GM18502 (cell line): ENCODE measurements at regions not wholly inside any gene's neighbourhood (a gene's known extent, or its start where the extent isn't known, plus 50 kb on each side); places are given as distances from the start of the nearest gene placed in this dataset.
"Not testable (repeated sequence)": the region's sequence is repeated elsewhere in the genome, so short reads cannot be mapped to it uniquely, and the experiment has no call there.

ENCODE experiments used
- ATAC-seq: cut with Tn5 transposase; IDR thresholded peaks from one replicate; pipeline ENCODE4 v1.9.1; 2021; ENCODE audit warnings: mild to moderate bottlenecking; ENCODE audit not compliant: unreplicated experiment, poor library complexity

DNA sequence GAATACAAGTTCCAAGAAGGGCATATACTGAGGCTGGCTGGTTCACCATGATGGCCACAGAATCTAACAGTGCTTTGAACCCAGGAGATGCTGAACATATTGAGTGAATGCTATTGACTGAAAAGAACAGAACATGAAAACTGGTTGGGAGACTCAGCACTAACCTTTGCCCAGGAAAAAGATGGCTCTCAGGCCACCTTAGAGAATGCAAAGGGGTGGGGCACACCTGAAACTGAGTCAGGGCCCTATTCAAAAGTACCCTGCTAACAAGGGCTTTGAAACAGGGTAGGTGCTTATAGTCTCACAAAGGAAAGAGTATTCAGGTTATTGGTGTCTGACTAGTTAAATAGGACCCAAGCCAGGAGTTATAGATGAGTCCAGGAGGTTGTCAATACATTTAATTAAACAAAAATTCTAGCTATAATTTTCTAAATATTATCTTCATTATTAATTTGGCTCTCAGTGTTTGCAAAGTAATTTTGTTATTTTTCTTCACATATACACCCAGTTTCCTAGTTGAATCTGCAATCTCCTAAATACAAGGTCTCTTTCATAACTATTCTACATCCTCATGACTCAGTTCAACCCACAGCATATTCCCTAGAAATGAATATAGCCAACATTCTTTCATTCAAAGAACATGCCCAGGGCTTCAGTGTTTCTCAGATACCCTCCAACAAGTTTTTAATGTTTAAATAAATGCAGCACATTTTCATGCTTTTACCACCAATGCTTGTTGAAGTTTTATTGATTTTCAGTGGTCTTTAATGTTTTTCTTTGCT, 144.2 kb upstream of the RAPGEF2 start:
- ATAC-seq, result no peak

DNA sequence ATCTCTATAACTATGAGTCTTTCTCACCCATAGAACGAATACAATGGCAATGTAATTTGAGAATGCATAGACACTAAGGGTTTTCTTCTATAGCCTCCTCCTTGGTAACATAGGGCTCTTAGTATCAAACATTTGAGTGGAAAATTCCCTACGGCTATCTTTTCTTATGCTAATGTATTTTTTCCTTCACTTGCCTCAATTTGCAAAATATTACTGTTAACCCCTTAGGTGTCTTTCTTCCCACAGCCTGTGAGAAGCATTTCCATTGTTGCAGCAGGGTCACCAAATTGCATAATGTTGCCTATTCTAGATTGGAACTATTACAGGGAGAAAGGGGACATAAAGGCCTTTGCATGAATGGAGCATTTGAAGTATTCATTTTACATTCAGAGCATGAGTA, 140.5 kb upstream of the RAPGEF2 start:
- no peak for ATAC-seq

DNA sequence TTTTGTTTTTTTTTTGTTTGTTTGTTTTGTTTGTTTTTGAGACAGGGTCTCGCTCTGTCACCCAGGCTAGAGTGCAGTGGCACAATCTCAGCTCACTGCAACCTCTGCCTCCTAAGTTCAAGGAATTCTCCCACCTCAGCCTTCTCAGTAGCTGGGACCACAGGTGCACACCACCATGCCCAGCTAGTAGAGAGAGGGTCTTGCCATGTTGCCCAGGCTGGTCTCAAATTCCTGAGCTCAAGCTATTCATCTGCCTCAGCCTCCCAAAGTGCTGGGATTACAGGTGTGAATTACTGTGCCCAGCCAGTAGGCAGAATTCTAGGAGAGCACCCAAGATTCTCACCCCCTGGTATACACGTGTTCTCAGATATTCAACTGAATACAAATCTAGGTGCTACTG, 139.6 kb upstream of the RAPGEF2 start:
- not testable (repeated sequence) for ATAC-seq

DNA sequence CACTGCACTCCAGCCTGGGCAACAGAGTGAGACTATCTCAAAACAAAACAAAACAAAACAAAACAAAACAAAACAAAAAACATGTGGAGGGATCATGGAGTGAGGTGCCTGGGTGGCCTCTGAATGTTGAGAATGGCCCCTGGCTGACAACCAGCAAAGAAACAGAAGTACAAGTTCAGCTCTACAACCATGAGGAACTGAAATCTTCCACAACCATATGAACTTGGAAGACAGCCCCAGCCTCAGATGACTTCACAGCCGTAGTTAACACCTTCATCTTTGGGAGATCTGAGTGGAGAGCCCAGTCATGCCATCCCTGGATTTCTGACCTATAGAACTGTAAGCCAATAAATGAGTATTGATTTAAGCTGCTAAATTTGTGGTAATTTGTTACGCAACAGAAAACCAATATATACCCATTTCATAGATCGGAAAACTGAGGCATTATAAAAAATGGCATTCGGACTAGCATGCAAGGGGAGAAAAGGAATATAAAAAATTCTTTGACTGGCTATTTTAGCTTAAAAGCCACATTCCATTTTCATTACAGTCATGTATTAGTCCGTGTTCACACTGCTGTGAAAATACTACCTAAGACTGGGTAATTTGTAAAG, 138.7 kb upstream of the RAPGEF2 start:
- ATAC-seq, result no peak

DNA sequence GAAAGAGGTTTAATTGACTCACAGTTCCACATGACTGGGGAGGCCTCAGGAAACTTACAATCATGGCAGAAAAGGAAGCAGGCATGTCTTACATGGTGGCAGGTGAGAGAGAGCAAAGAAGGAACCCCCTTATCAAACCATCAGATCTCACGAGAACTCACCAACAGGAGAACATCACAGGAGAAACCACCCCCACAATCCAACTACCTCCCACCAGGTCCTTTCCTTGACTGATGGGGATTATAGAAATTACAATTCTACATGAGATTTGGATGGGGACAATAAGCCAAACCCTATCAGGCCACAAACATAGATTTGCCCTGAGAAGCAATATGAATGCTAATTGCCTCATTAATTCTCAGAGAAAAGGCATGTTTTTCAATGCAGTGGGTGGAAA, 138.2 kb upstream of the RAPGEF2 start:
- no peak for ATAC-seq

DNA sequence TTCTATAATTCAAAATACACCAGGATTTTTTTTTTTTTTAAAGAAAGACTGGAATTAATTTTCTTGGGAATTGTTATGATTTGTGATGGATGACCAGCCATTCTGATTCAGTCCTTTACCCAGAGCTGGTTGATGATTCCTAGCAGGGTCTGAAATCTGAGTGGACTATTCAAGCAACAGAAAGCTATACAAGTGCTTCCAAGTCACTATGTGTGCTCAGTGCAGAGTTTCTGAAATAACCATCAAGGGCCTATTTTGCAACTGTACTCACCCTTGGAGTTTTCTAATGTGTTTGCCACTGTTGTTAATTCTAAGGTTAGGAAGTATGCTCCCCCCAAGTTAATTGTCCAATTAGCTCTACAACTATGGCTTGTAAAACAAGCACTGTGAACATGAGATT, 137.7 kb upstream of the RAPGEF2 start:
- no peak for ATAC-seq

DNA sequence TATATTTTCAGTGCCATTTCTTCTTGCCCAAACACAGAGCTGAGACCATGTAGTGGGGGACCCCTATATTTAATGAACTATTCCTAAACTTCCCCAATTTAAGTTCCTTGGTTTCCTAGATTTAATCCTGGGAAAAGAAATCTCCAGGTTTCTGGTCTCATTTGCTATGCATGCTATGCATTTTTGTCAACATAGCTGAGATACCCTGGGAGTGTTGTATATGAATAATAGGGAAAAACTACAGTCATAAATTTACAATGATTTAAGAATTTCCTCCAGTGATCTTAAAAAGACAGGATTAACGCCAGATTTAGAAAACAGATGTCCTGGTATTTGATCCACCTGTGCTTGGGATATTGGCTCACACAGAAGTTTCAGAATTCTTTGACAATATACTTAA, 136.8 kb upstream of the RAPGEF2 start:
- ATAC-seq, result no peak

DNA sequence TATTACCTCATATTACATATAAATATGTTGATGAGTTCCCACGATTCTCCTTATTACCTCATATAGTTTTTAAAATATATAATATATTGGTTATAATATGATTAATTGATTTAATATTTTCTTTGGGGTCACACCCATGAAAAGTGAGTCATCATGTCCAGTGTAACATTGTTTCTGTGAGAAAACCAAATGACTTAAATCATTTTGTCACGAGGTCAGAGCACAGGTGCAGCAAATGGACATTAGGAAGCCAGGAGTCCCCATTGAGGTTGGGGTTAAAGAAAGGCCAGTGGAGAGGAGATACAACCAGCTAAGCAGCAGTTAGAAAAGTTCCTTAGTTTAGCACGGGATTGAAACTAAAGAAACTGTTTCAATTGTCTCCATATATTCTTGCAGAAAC, 133.9 kb upstream of the RAPGEF2 start:
- ATAC-seq, result no peak

DNA sequence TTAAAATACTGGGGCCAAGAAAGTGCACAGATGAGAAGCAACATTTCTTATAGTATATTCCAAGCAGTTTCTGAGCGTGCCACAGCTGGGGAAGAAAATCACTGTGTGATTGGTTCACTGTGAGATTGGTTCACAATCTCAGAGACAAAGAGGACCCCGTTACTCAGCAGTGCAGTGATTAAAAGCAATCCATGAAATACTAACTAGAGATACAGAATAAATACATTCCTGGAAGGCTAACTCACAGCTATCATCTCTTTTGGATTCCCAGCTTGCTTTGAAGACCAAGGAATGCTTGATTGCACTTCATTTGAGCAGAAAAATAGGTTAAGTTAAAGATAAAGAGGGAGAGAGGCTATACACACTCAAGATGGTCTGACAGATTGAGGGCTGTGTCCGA, 132.1 kb upstream of the RAPGEF2 start:
- no peak for ATAC-seq

DNA sequence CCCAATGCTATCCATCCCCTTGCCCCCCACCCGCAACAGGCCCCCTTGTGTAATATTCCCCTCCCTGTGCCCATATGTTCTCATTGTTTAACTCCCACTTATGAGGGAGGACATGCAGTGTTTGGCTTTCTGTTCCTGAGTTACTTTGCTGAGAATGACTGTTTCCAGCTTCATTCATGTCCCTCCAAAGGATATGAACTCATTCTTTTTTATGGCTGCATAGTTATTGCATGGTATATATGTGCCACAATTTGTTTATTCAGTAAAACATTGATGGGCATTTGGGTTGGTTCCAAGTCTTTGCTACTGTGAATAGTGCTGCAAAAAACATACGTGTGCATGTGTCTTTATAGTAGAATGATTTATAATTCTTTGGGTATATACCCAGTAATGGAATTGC, 128.4 kb upstream of the RAPGEF2 start:
- not testable (repeated sequence) for ATAC-seq

DNA sequence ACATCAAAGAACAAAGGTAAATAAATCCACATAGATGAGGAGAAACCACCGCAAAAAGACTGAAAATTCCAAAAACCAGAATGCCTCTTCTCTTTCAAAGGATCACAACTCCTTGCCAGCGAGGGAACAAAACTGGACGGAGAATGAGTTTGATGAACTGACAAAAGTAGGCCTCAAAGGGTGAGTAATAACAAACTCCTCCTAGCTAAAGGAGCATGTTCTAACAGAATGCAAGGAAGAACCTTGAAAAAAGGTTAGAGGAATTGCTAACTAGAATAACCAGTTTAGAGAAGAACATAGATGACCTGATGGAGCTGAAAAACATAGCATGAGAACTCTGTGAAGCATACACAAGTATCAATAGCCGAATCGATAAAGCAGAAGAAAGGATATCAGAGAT, 122.2 kb upstream of the RAPGEF2 start:
- not testable (repeated sequence) for ATAC-seq

DNA sequence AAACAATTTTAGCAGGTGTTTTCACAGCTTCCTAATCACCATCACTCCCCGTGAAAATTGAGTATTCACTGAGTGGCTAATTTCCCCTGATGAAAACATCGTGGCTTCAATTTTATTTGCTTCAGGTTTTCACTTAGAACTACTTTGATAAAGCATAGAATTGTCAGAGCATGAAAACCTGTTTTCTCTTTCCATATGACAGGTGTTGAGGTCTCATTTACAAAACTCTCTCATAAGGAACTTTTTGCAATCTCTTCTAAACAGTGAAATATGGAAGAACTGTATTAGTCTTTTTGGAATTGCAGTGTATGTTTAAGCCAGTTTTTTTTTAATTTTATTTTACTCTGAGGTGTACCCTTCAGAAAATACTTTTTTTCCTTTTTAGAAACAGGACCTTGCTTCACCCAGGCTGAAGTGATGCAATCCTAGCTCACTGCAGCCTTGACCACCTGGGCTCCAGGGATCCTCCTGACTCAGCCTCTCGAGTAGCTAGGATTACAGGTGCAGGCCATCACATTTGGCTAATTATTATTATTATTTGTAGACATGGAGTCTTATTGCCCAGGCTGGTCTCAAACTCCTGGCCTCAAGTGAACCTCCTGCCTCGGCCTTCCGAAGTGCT, 111.2 kb upstream of the RAPGEF2 start:
- no peak for ATAC-seq

DNA sequence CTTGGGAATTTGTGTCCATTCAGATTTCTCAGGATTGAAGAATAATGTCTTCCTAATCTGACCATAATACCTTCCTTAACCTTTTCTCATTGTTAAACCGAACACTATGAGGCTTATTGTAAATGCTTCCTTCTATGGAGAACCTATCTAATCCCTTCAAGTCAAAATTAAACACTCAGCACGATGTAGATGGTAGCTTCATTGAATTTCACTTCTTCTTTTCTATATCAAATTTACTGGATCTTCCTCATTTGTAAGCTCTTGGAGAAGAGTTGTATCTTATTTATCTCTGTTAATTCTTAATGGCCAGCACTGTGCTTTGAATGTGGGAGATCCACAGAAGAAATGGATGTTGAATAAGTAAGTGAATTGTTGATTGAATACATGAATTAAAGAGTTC, 109.0 kb upstream of the RAPGEF2 start:
- ATAC-seq, result no peak

DNA sequence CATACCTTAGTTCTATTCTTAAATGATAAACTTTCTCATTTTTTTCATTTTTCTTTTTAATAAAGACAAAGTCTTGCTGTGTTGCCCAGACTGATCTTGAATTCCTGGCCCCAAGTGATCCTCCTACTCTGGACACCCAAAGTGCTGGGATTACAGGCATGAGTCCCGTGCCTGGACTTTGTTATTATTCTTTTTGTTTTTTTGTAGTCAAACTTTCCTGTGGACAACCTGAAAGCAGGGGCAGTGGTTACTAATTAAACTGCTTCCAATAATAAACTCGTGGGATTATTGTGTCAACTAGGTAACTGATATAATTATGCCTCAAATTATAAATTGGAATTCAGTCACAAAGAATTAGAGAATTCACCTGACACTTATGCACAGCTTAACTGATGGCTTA, 107.8 kb upstream of the RAPGEF2 start:
- no peak for ATAC-seq

DNA sequence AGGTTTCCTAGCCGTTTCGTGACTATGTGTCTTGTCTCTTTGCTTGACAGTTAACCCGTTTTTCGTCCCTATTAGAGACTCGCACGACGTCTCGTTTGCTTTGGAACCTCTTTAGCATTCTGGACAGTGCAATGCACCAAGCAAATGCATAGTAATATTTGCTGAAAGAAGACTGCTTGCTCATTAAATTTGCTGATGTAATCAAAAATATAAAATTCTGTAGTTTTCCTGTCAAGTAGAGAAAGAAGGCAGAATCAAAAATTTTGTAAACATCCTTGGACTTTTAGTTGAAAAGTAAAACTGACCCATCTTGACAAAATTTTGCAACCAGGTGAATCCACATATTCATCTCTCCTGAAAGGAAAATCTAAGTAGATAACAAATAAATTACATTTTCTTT, 106.9 kb upstream of the RAPGEF2 start:
- ATAC-seq, result no peak

DNA sequence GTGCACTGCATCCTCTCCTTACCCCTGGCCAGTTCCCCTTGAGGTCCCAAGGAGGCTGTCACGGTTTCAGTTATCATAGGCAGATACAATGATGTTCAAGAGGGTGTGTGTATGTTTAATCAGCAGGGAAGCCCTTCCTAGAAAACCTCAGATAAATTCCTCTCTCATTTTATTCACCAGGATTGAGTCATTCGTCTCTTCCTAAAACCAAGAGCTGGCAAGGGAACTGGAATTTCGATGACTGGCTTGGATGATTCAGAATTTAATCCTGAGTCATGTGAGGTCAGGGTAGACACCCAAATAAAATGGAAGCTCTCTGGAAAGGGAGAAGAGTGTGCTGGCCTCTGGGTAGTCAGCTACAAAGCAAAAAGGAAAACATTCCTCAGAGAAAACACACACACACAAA, 106.2 kb upstream of the RAPGEF2 start:
- no peak for ATAC-seq

DNA sequence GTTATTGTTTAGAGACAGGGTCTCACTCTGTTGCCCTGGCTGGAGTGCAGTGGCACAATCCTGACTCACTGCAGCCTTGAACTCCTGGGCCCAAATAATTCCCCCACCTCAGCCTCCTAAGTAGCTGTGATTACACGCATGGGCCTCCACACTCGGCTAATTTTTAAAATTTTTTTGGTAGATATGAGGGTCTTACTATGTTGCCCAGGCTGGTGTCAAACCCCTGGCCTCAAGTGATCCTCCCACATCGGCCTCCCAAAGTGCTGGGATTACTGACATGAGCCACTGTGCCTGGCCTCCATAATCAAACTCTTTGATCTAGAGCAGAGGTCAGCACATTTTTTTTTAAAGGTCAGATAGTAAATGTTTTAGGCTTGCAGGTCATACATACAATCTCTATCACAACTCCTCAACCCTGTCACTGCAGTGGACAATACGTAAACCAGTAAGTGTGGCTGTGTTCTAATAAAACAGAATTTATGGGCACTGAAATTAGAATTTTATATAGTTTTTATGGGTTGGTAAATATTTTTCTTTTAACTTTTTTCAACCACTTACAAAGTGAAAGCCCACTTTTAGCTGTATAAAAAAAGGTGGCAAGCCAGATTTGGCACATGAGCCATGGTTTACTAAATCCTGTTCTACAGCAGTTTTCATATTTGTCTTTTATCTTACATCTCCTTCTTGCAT, 105.1 kb upstream of the RAPGEF2 start:
- no peak for ATAC-seq

DNA sequence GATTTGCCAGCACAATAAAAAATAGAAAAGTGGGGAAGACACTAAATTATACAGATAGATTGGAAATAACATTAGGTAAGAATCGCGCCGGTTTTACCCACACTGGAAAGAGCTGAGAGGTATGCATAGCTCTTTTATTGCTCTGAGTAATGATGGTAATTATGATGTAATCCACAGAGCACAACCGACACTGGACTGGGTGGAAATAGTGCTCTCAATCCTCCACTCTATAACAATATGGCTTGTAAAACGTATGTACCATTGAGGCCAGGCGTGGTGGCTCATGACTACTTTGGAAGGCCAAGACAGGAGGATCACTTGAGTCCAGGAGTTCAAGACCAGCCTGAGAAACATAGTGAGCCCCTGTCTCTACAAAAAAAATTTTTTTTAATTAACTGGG, 104.3 kb upstream of the RAPGEF2 start:
- no peak for ATAC-seq

DNA sequence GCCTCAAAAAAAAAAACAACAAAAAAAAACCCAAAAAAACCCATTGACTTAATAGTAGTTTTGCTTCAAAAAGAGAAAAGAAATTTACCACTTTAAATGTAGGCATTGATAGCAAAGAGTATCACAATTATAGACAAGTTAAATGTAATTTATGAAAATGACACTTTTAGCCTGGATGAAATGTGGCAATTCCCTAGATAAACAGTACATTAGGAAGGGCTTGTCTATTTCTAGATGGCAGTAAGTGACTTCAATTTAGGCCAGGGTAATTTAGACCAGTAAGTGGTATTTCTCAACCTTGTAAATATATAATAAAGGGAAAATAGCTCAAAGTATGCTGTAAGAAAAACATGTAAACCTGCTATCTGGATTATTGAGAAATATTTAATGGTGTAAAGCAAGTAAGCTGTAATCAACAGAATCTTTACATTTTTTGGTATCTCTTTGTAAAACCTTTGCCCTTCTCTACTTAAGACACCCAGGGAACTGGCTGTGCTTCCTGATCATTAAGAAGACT, 103.7 kb upstream of the RAPGEF2 start:
- ATAC-seq, result no peak

DNA sequence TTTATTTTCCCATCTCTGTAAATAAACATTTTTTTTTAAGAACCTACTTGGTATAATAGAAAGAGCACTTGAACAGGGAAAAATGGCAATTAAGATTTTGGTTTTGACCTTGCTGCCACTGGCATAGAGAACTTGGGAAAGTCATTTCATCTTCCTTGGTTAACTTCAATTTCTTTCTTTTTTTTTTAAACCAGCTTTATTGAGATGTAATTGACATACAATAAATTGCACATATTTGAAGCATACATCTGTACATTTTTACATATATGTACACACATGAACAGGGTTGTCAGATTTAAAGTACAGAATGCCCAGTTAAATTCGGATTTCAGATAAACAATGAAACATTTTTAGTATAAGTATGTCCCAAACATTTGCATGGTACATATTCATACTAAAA, 103.0 kb upstream of the RAPGEF2 start:
- ATAC-seq, result no peak

DNA sequence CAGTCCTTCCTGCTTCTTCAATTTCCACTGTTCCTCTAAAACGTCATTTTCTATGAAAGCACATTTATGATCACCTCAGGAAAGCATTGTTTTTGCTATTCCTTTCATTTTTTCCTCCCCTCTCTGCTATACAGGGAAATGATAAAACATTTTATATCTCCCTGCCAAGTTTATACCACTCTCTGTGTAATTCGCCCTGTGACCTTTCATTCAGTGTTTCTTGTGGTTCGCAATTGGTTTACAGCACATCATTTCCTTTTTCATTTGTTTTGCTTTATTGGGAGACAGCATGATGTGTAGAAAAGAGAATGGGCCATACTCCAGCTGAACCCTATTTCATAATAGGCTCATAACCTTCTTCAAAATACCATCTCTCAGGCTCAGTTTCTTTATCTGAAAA, 99.9 kb upstream of the RAPGEF2 start:
- ATAC-seq, result no peak
